HEK293 (cell line): ENCODE measurements at regions not wholly inside any gene's neighbourhood (a gene's known extent, or its start where the extent isn't known, plus 50 kb on each side); places are given as distances from the start of the nearest gene placed in this dataset.

Source experiments
- CTCF ChIA-PET: fragments of 350-600 bp; formaldehyde crosslinking; extraction: SDS; loops from one replicate; lab custom pipeline; 2021; ENCODE audit warnings: antibody characterized with exemption; lab: Yijun Ruan, JAX
- POLR2A ChIA-PET: fragments of 300-600 bp; formaldehyde crosslinking; extraction: SDS; loops from one replicate; lab custom pipeline; 2020; ENCODE audit warnings: antibody characterized with exemption, inconsistent platforms; lab: Yijun Ruan, JAX
- H3K27ac ChIP-seq: fragments of 200-500 bp; sonication (Bioruptor generic); 2 replicates; pipeline ENCODE4 v1.5.1; 2014; ENCODE audit warnings: low read depth, low read length, control low read depth, inconsistent platforms; ENCODE audit errors: extremely low read depth
- H3K36me3 ChIP-seq, 2 experiments: fragments of 200-500 bp in 1 of 2; sonication (Bioruptor generic) in 1 of 2; 1 replicate in 1 of 2; 2 replicates in 1 of 2; pipeline ENCODE4 v1.5.1; 2014 to 2017; ENCODE audit warnings: inconsistent platforms in 2 of 2, low read length in 2 of 2; ENCODE audit not compliant: control insufficient read depth in 2 of 2, insufficient read depth in 1 of 2
- H3K4me1 ChIP-seq: fragments of 200-500 bp; sonication (Bioruptor generic); 2 replicates; pipeline ENCODE4 v1.5.1; 2014; ENCODE audit warnings: mild to moderate bottlenecking, low read length, inconsistent platforms; ENCODE audit not compliant: control insufficient read depth, insufficient read depth
- H3K4me3 ChIP-seq: 2 replicates; pipeline ENCODE4 v1.5.1; 2011; ENCODE audit warnings: low read depth, mild to moderate bottlenecking, control low read depth, low read length, moderate library complexity
- H3K9me3 ChIP-seq: fragments of 200-500 bp; sonication (Bioruptor generic); 2 replicates; pipeline ENCODE4 v1.5.1; 2014; ENCODE audit warnings: low read depth, low read length, inconsistent platforms; ENCODE audit not compliant: control insufficient read depth, insufficient read depth
- AEBP2 ChIP-seq: fragments of 450-650 bp; formaldehyde crosslinking; IDR thresholded peaks from 2 replicates; pipeline ENCODE4 v1.5.1; 2016; ENCODE audit warnings: missing biosample characterization, missing genetic modification characterization, borderline replicate concordance
- GLIS2 ChIP-seq: fragments of 450-650 bp; formaldehyde crosslinking; IDR thresholded peaks from 2 replicates; pipeline ENCODE4 v1.5.1; 2016; ENCODE audit warnings: missing biosample characterization, missing genetic modification characterization
- HOXC10 ChIP-seq: sonication (generic); formaldehyde crosslinking; IDR thresholded peaks from 2 replicates; pipeline ENCODE4 v1.8.1; 2023; ENCODE audit warnings: mild to moderate bottlenecking, missing genetic modification reagents
- HOXD13 ChIP-seq: sonication (generic); formaldehyde crosslinking; IDR thresholded peaks from 2 replicates; pipeline ENCODE4 v1.8.0; 2022; ENCODE audit warnings: missing genetic modification reagents, borderline replicate concordance
- ZNF157 ChIP-seq: fragments of 450-650 bp; formaldehyde crosslinking; IDR thresholded peaks from 2 replicates; pipeline ENCODE4 v1.5.1; 2016; ENCODE audit warnings: missing biosample characterization, missing genetic modification characterization
- ZNF248 ChIP-seq: fragments of 450-650 bp; formaldehyde crosslinking; IDR thresholded peaks from 2 replicates; pipeline ENCODE4 v1.5.1; 2017; ENCODE audit warnings: missing biosample characterization, missing genetic modification characterization
- ZNF266 ChIP-seq: fragments of 450-650 bp; formaldehyde crosslinking; IDR thresholded peaks from 2 replicates; pipeline ENCODE4 v1.5.1; 2016; ENCODE audit warnings: missing biosample characterization, missing genetic modification characterization, low read depth
- ZNF366 ChIP-seq: fragments of 450-650 bp; formaldehyde crosslinking; conservative IDR thresholded peaks from 2 replicates; pipeline ENCODE4 v1.5.1; 2016; ENCODE audit warnings: missing biosample characterization, missing genetic modification characterization
- ZNF398 ChIP-seq: fragments of 450-650 bp; formaldehyde crosslinking; IDR thresholded peaks from 2 replicates; pipeline ENCODE4 v1.5.1; 2017; ENCODE audit warnings: missing biosample characterization, missing genetic modification characterization
- ZNF518A ChIP-seq: fragments of 450-650 bp; formaldehyde crosslinking; conservative IDR thresholded peaks from 2 replicates; pipeline ENCODE4 v1.5.1; 2016; ENCODE audit warnings: low read depth, missing biosample characterization, missing genetic modification characterization
- ZNF785 ChIP-seq: fragments of 450-650 bp; formaldehyde crosslinking; IDR thresholded peaks from 2 replicates; pipeline ENCODE4 v1.5.1; 2016; ENCODE audit warnings: missing biosample characterization, missing genetic modification characterization
- TF ChIP-seq, protein P1 (sequence below): fragments of 450-650 bp; formaldehyde crosslinking; IDR thresholded peaks from 2 replicates; pipeline ENCODE4 v1.5.1; 2016; ENCODE audit warnings: missing biosample characterization, missing genetic modification characterization
- TF ChIP-seq, protein P2 (sequence below): fragments of 450-650 bp; formaldehyde crosslinking; IDR thresholded peaks from 2 replicates; pipeline ENCODE4 v1.5.1; 2016; ENCODE audit warnings: missing biosample characterization, missing genetic modification characterization

DNA sequence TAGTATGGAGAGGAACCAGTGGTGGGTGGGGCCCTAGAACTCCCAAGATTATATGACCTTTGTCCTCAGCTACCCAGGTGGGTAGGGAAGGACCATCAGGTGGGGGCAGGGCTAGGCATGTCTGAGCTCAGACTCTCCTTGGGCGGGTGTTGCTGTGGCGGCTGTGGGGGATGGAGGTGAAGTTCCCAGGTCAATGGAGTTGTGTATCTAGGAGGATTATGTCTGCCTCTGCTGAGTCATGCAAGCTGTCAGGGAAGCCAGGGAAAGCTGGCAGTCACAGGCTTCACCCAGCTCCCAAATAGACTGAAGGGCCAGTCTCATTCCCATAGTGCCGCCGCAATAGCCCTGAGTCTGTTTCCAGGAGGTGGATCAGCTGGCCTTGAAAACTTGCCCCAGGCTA, 139.7 kb upstream of the CFAP20DC start:
- Histone ChIP-seq H3K4me1 (no peaks in the 10 kb centered on the region), H3K9me3 (no peaks in the 10 kb centered on the region), H3K27ac (no peak overlapping the region), H3K36me3 (no peaks in the 10 kb centered on the region), H3K4me3 (no peak overlapping the region)
- ChIA-PET POLR2A (no interaction called here), CTCF (no interaction called here)
- TF ChIP-seq GLIS2 (tag by site-specific recombination) (no peak), ZNF785 (no peak), ZNF366 (no peak), ZNF266 (tag by site-specific recombination) (no peak)
- TF ChIP-seq, protein P1, sequence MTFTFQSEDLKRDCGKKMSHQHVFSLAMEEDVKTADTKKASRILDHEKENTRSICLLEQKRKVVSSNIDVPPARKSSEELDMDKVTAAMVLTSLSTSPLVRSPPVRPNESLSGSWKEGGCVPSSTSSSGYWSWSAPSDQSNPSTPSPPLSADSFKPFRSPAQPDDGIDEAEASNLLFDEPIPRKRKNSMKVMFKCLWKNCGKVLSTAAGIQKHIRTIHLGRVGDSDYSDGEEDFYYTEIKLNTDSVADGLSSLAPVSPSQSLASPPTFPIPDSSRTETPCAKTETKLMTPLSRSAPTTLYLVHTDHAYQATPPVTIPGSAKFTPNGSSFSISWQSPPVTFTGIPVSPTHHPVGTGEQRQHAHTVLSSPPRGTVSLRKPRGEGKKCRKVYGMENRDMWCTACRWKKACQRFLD (tag by site-specific recombination): no peak

- H3K27ac ChIP-seq: no peak overlapping the region
- no peaks in the 10 kb centered on the region for H3K9me3 ChIP-seq
- H3K4me1 ChIP-seq: no peaks in the 10 kb centered on the region
- H3K36me3 ChIP-seq: no peaks in the 10 kb centered on the region
- ChIA-PET CTCF (no interaction called here), POLR2A (no interaction called here)
- H3K4me3 ChIP-seq: no peak overlapping the region
- no peak for TF ChIP-seq ZNF398 (tag by site-specific recombination)
- TF ChIP-seq AEBP2 (tag by site-specific recombination): no peak
- no peak for TF ChIP-seq HOXD13 (CRISPR knock-in tag)
- TF ChIP-seq HOXC10 (CRISPR knock-in tag): no peak
Measured at GRCh38 chr3:59186725-59187124, 136.9 kb upstream of the CFAP20DC start.

GRCh38 chr3:59185591-59186369, 136.0 kb upstream of the CFAP20DC start:
- H3K9me3 ChIP-seq: no peaks in the 10 kb centered on the region
- TF ChIP-seq ZNF248 (tag by site-specific recombination) (no peak), ZNF157 (tag by site-specific recombination) (no peak), ZNF518A (no peak)
- TF ChIP-seq, protein P2, sequence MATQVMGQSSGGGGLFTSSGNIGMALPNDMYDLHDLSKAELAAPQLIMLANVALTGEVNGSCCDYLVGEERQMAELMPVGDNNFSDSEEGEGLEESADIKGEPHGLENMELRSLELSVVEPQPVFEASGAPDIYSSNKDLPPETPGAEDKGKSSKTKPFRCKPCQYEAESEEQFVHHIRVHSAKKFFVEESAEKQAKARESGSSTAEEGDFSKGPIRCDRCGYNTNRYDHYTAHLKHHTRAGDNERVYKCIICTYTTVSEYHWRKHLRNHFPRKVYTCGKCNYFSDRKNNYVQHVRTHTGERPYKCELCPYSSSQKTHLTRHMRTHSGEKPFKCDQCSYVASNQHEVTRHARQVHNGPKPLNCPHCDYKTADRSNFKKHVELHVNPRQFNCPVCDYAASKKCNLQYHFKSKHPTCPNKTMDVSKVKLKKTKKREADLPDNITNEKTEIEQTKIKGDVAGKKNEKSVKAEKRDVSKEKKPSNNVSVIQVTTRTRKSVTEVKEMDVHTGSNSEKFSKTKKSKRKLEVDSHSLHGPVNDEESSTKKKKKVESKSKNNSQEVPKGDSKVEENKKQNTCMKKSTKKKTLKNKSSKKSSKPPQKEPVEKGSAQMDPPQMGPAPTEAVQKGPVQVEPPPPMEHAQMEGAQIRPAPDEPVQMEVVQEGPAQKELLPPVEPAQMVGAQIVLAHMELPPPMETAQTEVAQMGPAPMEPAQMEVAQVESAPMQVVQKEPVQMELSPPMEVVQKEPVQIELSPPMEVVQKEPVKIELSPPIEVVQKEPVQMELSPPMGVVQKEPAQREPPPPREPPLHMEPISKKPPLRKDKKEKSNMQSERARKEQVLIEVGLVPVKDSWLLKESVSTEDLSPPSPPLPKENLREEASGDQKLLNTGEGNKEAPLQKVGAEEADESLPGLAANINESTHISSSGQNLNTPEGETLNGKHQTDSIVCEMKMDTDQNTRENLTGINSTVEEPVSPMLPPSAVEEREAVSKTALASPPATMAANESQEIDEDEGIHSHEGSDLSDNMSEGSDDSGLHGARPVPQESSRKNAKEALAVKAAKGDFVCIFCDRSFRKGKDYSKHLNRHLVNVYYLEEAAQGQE (tag by site-specific recombination): peak; percentile 79
- H3K36me3 ChIP-seq: no peaks in the 10 kb centered on the region
- H3K4me3 ChIP-seq: no peak overlapping the region
- CTCF ChIA-PET: interaction anchor here (0.7 kb wide), 1 partner anchor 1317 kb away, joined by 3 read pairs; no protein-coding TSS in a partner anchor
- POLR2A ChIA-PET: no interaction called here
- H3K27ac ChIP-seq: no peak overlapping the region
- no peaks in the 10 kb centered on the region for H3K4me1 ChIP-seq
